ENCODE measurements at regions not wholly inside any gene's neighbourhood (a gene's known extent, or its start where the extent isn't known, plus 50 kb on each side); places are given as distances from the start of the nearest gene placed in this dataset.

DNA sequence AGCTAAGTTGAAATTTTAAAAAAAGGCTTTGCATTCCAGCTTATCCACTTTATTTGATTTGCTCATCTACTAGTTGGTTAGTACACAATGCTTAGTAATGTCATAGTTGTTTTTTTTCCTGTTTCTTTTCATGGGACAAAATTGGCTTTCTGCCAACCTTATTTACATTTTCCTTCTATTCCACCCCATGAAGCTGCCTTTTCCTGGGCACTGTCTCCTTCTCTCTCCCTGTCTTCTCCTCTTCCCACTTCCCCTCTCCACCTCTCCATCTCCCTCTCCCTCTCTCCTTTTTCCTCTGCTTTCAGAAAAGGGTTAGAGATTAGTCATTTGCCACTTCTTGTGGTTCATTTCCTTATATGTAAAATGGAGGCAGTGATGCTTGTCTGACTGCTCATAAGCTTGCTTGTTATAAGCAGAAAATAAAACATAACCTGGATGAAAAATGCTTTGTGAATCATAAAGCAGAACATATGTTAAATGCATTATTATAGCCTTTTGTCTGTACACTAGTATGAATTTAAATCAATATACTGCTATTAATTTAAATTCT lies 181.9 kb downstream of the CEP135 start:
- Histone ChIP-seq H3K27me3 (ENCODE audit: control insufficient read depth in 2 of 2, insufficient read depth in 2 of 2, low read length in 2 of 2) (no peaks in the 10 kb centered on the region), H3K9ac (ENCODE audit: insufficient read depth, low read length, poor library complexity, severe bottlenecking) (no peak overlapping the region), H3K36me3 (replicated peaks in 1 of 2; ENCODE audit: control insufficient read depth in 1 of 2, insufficient read depth in 2 of 2, low read length in 2 of 2) (no peaks in the 10 kb centered on the region), H3K27ac (ENCODE audit: low read depth in 1 of 2, low read length in 2 of 2) (no peak overlapping the region), H2AFZ (ENCODE audit: insufficient read depth, low read depth, low read length, poor library complexity, severe bottlenecking) (no peak overlapping the region), H3K4me1 (ENCODE audit: control insufficient read depth in 1 of 2, insufficient read depth in 2 of 2, low read length in 2 of 2) (no peaks in the 10 kb centered on the region), H3K9me3 (replicated peaks in 1 of 2; ENCODE audit: control insufficient read depth in 1 of 2, insufficient read depth in 1 of 2, low read length in 2 of 2) (no peaks in the 10 kb centered on the region), H4K20me1 (ENCODE audit: insufficient read depth, low read length) (no peaks in the 10 kb centered on the region), H3K4me2 (replicated peaks; ENCODE audit: extremely low read depth, low read length, poor library complexity, severe bottlenecking) (no peak overlapping the region), H3K4me3 (replicated peaks in 1 of 3; ENCODE audit: low read depth in 2 of 3, low read length in 3 of 3) (no peak overlapping the region), H3K79me2 (ENCODE audit: insufficient read depth, low read length) (no peaks in the 10 kb centered on the region)
- H3K27ac Mint-ChIP-seq, result no peak overlapping the region
- DNase-seq, result no peak
- no peaks in the 10 kb centered on the region for H3K9me3 Mint-ChIP-seq
- intact Hi-C loops (cut with micrococcal nuclease), result no loop called here
- H3K27me3 Mint-ChIP-seq (ENCODE audit: low read depth in 3 of 3), result no peaks in the 10 kb centered on the region
- H3K4me3 Mint-ChIP-seq, result no peak overlapping the region
- H3K36me3 Mint-ChIP-seq, result no peaks in the 10 kb centered on the region
- TF ChIP-seq, protein P1, sequence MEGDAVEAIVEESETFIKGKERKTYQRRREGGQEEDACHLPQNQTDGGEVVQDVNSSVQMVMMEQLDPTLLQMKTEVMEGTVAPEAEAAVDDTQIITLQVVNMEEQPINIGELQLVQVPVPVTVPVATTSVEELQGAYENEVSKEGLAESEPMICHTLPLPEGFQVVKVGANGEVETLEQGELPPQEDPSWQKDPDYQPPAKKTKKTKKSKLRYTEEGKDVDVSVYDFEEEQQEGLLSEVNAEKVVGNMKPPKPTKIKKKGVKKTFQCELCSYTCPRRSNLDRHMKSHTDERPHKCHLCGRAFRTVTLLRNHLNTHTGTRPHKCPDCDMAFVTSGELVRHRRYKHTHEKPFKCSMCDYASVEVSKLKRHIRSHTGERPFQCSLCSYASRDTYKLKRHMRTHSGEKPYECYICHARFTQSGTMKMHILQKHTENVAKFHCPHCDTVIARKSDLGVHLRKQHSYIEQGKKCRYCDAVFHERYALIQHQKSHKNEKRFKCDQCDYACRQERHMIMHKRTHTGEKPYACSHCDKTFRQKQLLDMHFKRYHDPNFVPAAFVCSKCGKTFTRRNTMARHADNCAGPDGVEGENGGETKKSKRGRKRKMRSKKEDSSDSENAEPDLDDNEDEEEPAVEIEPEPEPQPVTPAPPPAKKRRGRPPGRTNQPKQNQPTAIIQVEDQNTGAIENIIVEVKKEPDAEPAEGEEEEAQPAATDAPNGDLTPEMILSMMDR (IDR thresholded peaks at IDR 0.05), result no peak
- H3K4me1 Mint-ChIP-seq, result no peaks in the 10 kb centered on the region

DNA sequence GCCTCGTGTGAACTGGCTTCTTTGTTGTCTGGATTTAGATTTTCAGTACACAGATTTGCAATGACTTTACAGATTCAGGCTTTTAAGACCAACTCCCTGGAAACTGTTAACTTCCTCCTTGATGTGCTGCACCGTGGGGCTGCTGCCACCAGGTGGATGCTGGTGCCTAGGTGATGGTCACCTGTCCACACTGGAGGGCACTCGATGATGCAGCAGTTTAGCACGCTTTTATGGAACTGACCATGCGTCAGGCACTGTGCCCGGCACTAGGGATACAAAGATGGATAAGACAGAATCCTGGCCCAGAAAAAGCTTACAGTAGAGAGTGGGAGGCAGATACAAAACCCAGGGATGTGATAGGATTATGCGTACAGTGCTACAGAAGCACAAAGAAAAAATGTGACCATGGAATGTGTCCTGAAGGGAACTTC lies 180.7 kb downstream of the CEP135 start:
- H3K36me3 Mint-ChIP-seq, result no peaks in the 10 kb centered on the region
- WGBS (ENCODE audit: insufficient coverage), result 65% methylated on average over 7 of the region's 7 CpGs
- Histone ChIP-seq H3K4me3 (replicated peaks in 1 of 3; ENCODE audit: low read depth in 2 of 3, low read length in 3 of 3) (no peak overlapping the region), H2AFZ (ENCODE audit: insufficient read depth, low read depth, low read length, poor library complexity, severe bottlenecking) (no peak overlapping the region), H4K20me1 (ENCODE audit: insufficient read depth, low read length) (no peaks in the 10 kb centered on the region), H3K4me1 (ENCODE audit: control insufficient read depth in 1 of 2, insufficient read depth in 2 of 2, low read length in 2 of 2) (no peaks in the 10 kb centered on the region), H3K79me2 (ENCODE audit: insufficient read depth, low read length) (no peaks in the 10 kb centered on the region), H3K9ac (ENCODE audit: insufficient read depth, low read length, poor library complexity, severe bottlenecking) (no peak overlapping the region), H3K27me3 (ENCODE audit: control insufficient read depth in 2 of 2, insufficient read depth in 2 of 2, low read length in 2 of 2) (no peaks in the 10 kb centered on the region), H3K36me3 (replicated peaks in 1 of 2; ENCODE audit: control insufficient read depth in 1 of 2, insufficient read depth in 2 of 2, low read length in 2 of 2) (no peaks in the 10 kb centered on the region), H3K9me3 (replicated peaks in 1 of 2; ENCODE audit: control insufficient read depth in 1 of 2, insufficient read depth in 1 of 2, low read length in 2 of 2) (no peaks in the 10 kb centered on the region), H3K4me2 (replicated peaks; ENCODE audit: extremely low read depth, low read length, poor library complexity, severe bottlenecking) (no peak overlapping the region), H3K27ac (ENCODE audit: low read depth in 1 of 2, low read length in 2 of 2) (no peak overlapping the region)
- H3K9me3 Mint-ChIP-seq, result no peaks in the 10 kb centered on the region
- intact Hi-C loops (cut with micrococcal nuclease), result no loop called here
- no peaks in the 10 kb centered on the region for H3K27me3 Mint-ChIP-seq (ENCODE audit: low read depth in 3 of 3)
- H3K4me3 Mint-ChIP-seq, result no peak overlapping the region
- H3K4me1 Mint-ChIP-seq, result no peaks in the 10 kb centered on the region
- DNase-seq, result no peak
- TF ChIP-seq, protein P1 (IDR thresholded peaks at IDR 0.05), result peak; percentile 24
- no peak overlapping the region for H3K27ac Mint-ChIP-seq
